RWPE2 (cell line): ENCODE measurements at regions not wholly inside any gene's neighbourhood (a gene's known extent, or its start where the extent isn't known, plus 50 kb on each side); places are given as distances from the start of the nearest gene placed in this dataset.

Source experiments
- ATAC-seq: fragments of 200-7000 bp; cut with Tn5 transposase; 3 replicates; pipeline ENCODE4 v1.9.1; 2021; ENCODE audit warnings: low read depth
- DNase-seq: peaks from one replicate; pipeline ENCODE4 v3.0.0-alpha.2; 2020; ENCODE audit warnings: low spot score
- H3K27ac ChIP-seq: fragments of 450-650 bp; 2 replicates; pipeline ENCODE4 v1.5.1; 2017; ENCODE audit warnings: mild to moderate bottlenecking; ENCODE audit not compliant: poor library complexity, severe bottlenecking
- H3K27me3 ChIP-seq: fragments of 250-450 bp; sonication (Bioruptor Pico); 2 replicates; pipeline ENCODE4 v1.5.1; 2021; ENCODE audit warnings: mild to moderate bottlenecking, moderate library complexity; ENCODE audit not compliant: insufficient read depth, poor library complexity, severe bottlenecking
- H3K36me3 ChIP-seq: fragments of 250-450 bp; sonication (Bioruptor Pico); 2 replicates; pipeline ENCODE4 v1.5.1; 2020; ENCODE audit warnings: low read depth, mild to moderate bottlenecking, moderate library complexity
- H3K4me1 ChIP-seq: fragments of 250-450 bp; sonication (Bioruptor Pico); 2 replicates; pipeline ENCODE4 v1.5.1; 2021; ENCODE audit warnings: mild to moderate bottlenecking, moderate library complexity; ENCODE audit not compliant: insufficient read depth, poor library complexity, severe bottlenecking
- H3K4me3 ChIP-seq: fragments of 250-450 bp; sonication (Bioruptor Pico); 2 replicates; pipeline ENCODE4 v1.5.1; 2021; ENCODE audit warnings: mild to moderate bottlenecking, moderate library complexity; ENCODE audit not compliant: severe bottlenecking
- H3K9me3 ChIP-seq: fragments of 250-450 bp; sonication (Bioruptor Pico); 2 replicates; pipeline ENCODE4 v1.5.1; 2021; ENCODE audit warnings: mild to moderate bottlenecking, moderate library complexity; ENCODE audit not compliant: severe bottlenecking
- TF ChIP-seq, protein P1 (sequence below): fragments of 450-650 bp; IDR thresholded peaks from one replicate; pipeline ENCODE4 v1.5.1; 2017; ENCODE audit warnings: mild to moderate bottlenecking, moderate library complexity; ENCODE audit not compliant: poor library complexity, severe bottlenecking

DNA sequence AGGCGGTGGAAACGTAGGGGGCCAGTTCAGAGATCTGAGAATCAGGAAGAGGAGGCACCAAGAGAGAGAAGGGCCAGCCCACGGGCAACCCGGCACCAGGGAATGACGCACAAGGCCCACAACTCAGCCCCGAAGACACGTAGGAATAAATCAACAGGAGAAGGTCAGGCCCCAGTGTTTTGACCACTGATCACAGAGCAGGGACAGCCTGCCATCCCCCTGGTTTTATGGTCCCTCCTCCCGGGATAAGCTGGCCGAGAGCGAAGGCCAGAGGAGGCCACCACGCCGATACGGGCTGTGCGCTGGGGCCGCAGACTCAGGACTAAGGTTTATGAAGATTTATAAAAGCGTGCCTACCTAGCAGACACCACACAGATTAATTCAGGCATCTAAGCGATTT is 341.4 kb downstream of the ZNF516 start:
- Histone ChIP-seq H3K27me3 (no peaks in the 10 kb centered on the region), H3K4me3 (no peak overlapping the region), H3K36me3 (no peaks in the 10 kb centered on the region), H3K4me1 (no peaks in the 10 kb centered on the region), H3K27ac (no peak overlapping the region), H3K9me3 (no peaks in the 10 kb centered on the region)
- DNase-seq: no peak
- TF ChIP-seq, protein P1, sequence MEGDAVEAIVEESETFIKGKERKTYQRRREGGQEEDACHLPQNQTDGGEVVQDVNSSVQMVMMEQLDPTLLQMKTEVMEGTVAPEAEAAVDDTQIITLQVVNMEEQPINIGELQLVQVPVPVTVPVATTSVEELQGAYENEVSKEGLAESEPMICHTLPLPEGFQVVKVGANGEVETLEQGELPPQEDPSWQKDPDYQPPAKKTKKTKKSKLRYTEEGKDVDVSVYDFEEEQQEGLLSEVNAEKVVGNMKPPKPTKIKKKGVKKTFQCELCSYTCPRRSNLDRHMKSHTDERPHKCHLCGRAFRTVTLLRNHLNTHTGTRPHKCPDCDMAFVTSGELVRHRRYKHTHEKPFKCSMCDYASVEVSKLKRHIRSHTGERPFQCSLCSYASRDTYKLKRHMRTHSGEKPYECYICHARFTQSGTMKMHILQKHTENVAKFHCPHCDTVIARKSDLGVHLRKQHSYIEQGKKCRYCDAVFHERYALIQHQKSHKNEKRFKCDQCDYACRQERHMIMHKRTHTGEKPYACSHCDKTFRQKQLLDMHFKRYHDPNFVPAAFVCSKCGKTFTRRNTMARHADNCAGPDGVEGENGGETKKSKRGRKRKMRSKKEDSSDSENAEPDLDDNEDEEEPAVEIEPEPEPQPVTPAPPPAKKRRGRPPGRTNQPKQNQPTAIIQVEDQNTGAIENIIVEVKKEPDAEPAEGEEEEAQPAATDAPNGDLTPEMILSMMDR: no peak
- no peak for ATAC-seq

DNA sequence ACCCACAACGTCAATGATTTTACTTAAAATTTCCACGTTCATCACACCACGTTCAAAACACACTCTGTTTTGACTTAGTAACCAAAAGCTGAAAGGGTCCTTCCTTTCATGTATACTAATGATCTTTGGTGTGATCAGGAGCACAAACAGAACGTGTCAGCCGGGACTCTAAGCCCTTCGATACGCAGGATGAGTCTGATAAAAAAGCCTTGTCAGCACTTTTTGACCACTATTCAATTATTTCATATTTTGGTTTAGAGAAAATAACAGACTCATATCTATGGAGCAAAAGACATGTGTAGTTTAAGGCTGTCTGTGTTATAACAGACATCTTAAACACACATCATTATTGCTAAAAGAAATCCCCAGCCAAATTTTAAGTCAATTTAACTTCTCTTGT is 345.3 kb downstream of the ZNF516 start:
- DNase-seq (no peak), ATAC-seq (no peak)
- TF ChIP-seq, protein P1: no peak
- Histone ChIP-seq H3K27me3 (no peaks in the 10 kb centered on the region), H3K36me3 (no peaks in the 10 kb centered on the region), H3K9me3 (no peaks in the 10 kb centered on the region), H3K4me3 (no peak overlapping the region), H3K27ac (no peak overlapping the region), H3K4me1 (no peaks in the 10 kb centered on the region)

DNA sequence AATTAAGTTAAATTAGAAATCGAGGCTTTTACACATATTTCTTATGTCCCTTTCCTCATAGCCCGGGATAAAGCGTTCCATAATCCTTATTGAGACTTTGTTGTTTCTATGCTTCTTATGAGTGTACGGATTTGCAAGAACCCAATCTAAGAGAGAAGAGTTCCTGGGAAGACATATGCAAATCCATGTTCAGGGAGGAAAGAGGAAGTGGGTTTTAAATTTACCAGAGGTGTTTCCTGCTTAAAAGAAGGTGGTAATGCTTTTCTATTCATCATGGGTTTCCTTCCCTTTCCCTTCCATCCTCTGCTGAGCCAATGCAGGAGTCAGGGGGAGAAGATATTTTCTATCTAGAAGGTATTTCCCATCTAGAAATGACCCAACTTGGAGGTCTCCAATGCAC is 345.8 kb downstream of the ZNF516 start:
- DNase-seq (no peak), ATAC-seq (no peak)
- Histone ChIP-seq H3K27ac (no peak overlapping the region), H3K4me3 (no peak overlapping the region), H3K27me3 (no peaks in the 10 kb centered on the region), H3K4me1 (no peaks in the 10 kb centered on the region), H3K36me3 (no peaks in the 10 kb centered on the region), H3K9me3 (no peaks in the 10 kb centered on the region)
- TF ChIP-seq, protein P1: no peak

DNA sequence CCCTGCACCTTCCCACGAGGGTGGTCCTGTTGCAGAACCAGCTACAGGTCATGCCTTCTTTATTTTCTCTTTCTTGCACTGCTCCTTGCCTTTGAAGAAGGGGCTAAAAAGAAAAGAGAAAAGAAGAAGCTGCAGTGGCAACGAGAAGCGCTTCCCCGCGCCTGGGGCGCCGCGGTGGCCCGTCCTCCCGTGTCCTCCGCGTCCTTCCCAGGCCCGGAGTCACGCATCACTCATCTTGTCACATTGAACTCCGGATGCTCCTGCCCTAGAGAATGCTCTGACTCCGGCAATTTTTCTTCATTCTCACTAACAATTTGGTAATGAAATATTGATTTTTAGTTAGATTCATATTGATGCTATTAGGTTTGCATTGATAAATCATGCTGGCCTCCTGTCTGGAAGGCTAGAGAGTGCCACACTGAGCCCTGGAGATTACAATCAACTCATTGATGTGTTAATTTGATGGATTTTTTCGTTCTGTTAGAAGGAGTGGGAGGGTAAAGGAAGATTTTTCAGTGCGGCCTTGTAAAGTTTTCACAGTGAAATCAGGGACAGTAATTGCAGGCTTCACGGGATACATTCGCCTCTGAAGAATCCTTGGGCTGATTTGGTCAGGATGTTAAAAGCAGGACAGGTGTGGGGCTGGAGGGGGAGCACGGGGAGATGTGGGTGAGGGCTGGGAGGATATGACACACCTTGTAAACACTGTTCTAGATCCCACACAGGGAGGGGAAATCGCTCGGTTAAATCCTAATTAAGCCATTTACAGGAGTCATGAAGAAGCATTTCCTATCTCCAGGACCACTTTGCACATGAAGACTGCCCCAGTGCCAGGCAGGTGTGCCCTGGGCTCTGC is 349.3 kb downstream of the ZNF516 start:
- no peak for DNase-seq
- no peaks in the 10 kb centered on the region for H3K4me1 ChIP-seq
- H3K27me3 ChIP-seq: no peaks in the 10 kb centered on the region
- H3K9me3 ChIP-seq: no peaks in the 10 kb centered on the region
- H3K4me3 ChIP-seq: no peak overlapping the region
- peak; percentile 66; the same call in 2 of the 3 replicates for ATAC-seq
- H3K36me3 ChIP-seq: no peaks in the 10 kb centered on the region
- TF ChIP-seq, protein P1: no peak
- H3K27ac ChIP-seq: no peak overlapping the region

DNA sequence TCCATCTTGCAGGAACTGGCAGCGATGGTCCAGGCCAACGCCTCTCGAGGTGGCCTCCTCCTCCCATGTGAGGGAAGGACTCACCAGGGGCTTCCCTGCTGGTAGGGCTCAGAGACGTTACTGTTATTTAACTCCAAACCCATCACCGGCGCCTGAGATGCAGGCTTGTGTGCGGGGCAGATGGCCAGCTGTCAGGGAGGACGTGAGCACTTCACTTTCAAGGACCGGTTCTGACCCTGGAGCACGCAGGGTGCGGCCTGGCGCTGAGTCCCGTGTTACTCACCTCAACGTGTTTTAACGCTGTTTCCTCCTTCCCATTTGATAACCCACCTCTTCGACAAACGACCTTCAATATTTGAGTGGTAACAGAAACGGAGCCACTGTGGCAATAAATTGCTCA is 350.2 kb downstream of the ZNF516 start:
- no peak overlapping the region for H3K4me3 ChIP-seq
- TF ChIP-seq, protein P1: no peak
- H3K27me3 ChIP-seq: no peaks in the 10 kb centered on the region
- ATAC-seq: no peak
- DNase-seq: no peak
- H3K9me3 ChIP-seq: no peaks in the 10 kb centered on the region
- H3K36me3 ChIP-seq: no peaks in the 10 kb centered on the region
- no peak overlapping the region for H3K27ac ChIP-seq
- no peaks in the 10 kb centered on the region for H3K4me1 ChIP-seq
